ENCODE measurements at regions not wholly inside any gene's neighbourhood (a gene's known extent, or its start where the extent isn't known, plus 50 kb on each side); places are given as distances from the start of the nearest gene placed in this dataset.
"Not testable (repeated sequence)": the region's sequence is repeated elsewhere in the genome, so short reads cannot be mapped to it uniquely, and the experiment has no call there.

DNA sequence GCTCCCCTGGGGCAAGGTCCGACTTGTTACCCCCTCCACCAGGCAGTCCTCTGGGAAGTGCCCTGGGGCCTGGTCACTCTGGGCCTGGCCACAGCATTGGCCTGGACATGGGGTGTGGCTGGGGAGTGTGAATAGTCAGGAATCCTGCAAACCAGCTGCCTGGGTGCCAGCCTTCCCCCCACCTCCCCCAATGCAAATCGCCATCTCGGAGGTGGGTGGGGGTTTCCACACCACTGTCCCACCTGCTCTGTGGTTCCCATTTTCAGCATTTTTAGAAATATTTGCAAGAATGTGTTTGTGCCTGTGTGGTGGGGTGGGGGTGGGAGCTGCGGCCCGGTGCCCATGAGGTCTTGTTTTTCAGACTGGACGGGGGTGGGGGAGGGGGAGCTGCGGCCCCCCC lies 159.7 kb downstream of the TMEM121 start:
- TF ChIP-seq, protein P1, sequence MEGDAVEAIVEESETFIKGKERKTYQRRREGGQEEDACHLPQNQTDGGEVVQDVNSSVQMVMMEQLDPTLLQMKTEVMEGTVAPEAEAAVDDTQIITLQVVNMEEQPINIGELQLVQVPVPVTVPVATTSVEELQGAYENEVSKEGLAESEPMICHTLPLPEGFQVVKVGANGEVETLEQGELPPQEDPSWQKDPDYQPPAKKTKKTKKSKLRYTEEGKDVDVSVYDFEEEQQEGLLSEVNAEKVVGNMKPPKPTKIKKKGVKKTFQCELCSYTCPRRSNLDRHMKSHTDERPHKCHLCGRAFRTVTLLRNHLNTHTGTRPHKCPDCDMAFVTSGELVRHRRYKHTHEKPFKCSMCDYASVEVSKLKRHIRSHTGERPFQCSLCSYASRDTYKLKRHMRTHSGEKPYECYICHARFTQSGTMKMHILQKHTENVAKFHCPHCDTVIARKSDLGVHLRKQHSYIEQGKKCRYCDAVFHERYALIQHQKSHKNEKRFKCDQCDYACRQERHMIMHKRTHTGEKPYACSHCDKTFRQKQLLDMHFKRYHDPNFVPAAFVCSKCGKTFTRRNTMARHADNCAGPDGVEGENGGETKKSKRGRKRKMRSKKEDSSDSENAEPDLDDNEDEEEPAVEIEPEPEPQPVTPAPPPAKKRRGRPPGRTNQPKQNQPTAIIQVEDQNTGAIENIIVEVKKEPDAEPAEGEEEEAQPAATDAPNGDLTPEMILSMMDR (conservative IDR thresholded peaks at IDR 0.05 in 1 of 2, IDR thresholded peaks at IDR 0.05 in 1 of 2; ENCODE audit: low read depth in 1 of 2, low read length in 2 of 2) = not testable (repeated sequence)
- not testable (repeated sequence) for TF ChIP-seq EZH2 (IDR thresholded peaks at IDR 0.05; ENCODE audit: low read length, missing control alignments)
